PC-9 (cell line): ENCODE measurements at regions not wholly inside any gene's neighbourhood (a gene's known extent, or its start where the extent isn't known, plus 50 kb on each side); places are given as distances from the start of the nearest gene placed in this dataset.

Experiments used
- BruUV-seq: library from RNA; stranded (reverse); fragments of 400-500 nt; replicated peaks from 2 replicates; lab custom pipeline; 2021; lab: Mats Ljungman, UMichigan
- CTCF ChIA-PET: fragments of 300-600 bp; sonication (Branson Sonifier 250); formaldehyde crosslinking; loops from one replicate; lab custom pipeline; 2022; ENCODE audit warnings: antibody characterized with exemption; lab: Charles Lee
- POLR2A ChIA-PET: fragments of 300-600 bp; sonication (Branson Sonifier 250); formaldehyde crosslinking; loops from one replicate; lab custom pipeline; 2022; ENCODE audit warnings: antibody characterized with exemption; ENCODE audit not compliant: unreplicated experiment; lab: Charles Lee
- DNase-seq, 2 experiments: peaks; one replicate each; pipeline versions ENCODE4 v3.0.0 to v3.0.0-alpha.2; 2015 to 2022; ENCODE audit warnings: mixed read lengths in 1 of 2
- H2AFZ ChIP-seq: fragments of 200-600 bp; sonication (generic); 2 replicates; pipeline ENCODE4 v1.8.1; 2017; ENCODE audit warnings: antibody characterized with exemption
- H3F3A ChIP-seq: fragments of 200-600 bp; sonication (generic); 2 replicates; pipeline ENCODE4 v1.8.1; 2017; ENCODE audit warnings: antibody characterized with exemption, mild to moderate bottlenecking, low read depth; ENCODE audit not compliant: insufficient read depth
- H3K27ac ChIP-seq: fragments of 200-600 bp; sonication (generic); 2 replicates; pipeline ENCODE4 v1.6.1; 2016; ENCODE audit warnings: mixed run types
- H3K27me3 ChIP-seq: fragments of 200-600 bp; sonication (generic); 2 replicates; pipeline ENCODE4 v1.6.1; 2016; ENCODE audit warnings: low read depth, mixed run types; ENCODE audit not compliant: insufficient read depth
- H3K36me3 ChIP-seq: fragments of 200-600 bp; sonication (generic); 2 replicates; pipeline ENCODE4 v1.6.1; 2016; ENCODE audit warnings: low read depth, mixed run types
- H3K4me1 ChIP-seq: fragments of 200-600 bp; sonication (generic); replicated peaks from 2 replicates; pipeline ENCODE4 v1.6.1; 2016; ENCODE audit warnings: mixed run types; ENCODE audit not compliant: insufficient read depth
- H3K4me2 ChIP-seq: fragments of 200-600 bp; sonication (generic); 2 replicates; pipeline ENCODE4 v1.6.1; 2017; ENCODE audit warnings: mixed run types
- H3K4me3 ChIP-seq: fragments of 200-600 bp; sonication (generic); 2 replicates; pipeline ENCODE4 v1.6.1; 2016; ENCODE audit warnings: mixed run types
- H3K79me2 ChIP-seq: fragments of 200-600 bp; sonication (generic); 2 replicates; pipeline ENCODE4 v1.6.1; 2017; ENCODE audit warnings: low read depth, mixed run types
- H3K9me2 ChIP-seq: fragments of 200-600 bp; sonication (generic); 2 replicates; pipeline ENCODE4 v1.8.1; 2017; ENCODE audit warnings: mild to moderate bottlenecking; ENCODE audit not compliant: insufficient read depth
- H3K9me3 ChIP-seq: fragments of 200-600 bp; sonication (generic); 2 replicates; pipeline ENCODE4 v1.8.1; 2016; ENCODE audit warnings: low read depth; ENCODE audit not compliant: insufficient read depth
- H4K20me1 ChIP-seq: fragments of 200-600 bp; sonication (generic); 2 replicates; pipeline ENCODE4 v1.8.1; 2017; ENCODE audit not compliant: insufficient read depth
- CTCF ChIP-seq: fragments of 200-600 bp; sonication (generic); conservative IDR thresholded peaks from 2 replicates; pipeline ENCODE4 v1.6.1; 2017; ENCODE audit warnings: mixed run types, antibody characterized with exemption, mild to moderate bottlenecking, moderate library complexity
- EZH2 ChIP-seq: fragments of 200-600 bp; sonication (generic); IDR thresholded peaks from 2 replicates; pipeline ENCODE4 v1.8.0; 2017; ENCODE audit warnings: antibody characterized with exemption, low read depth
- intact Hi-C: fragments of 100-400 bp; cut with micrococcal nuclease; formaldehyde crosslinking; loops from one replicate; pipeline ENCODE4 v1.10.0; 2022; ENCODE audit not compliant: unreplicated experiment

GRCh38 chr15:46080016-46080415 lies 445.2 kb downstream of the SQOR start:
- no peaks in the 10 kb centered on the region for H3K36me3 ChIP-seq
- intact Hi-C loops = no loop called here
- ChIA-PET CTCF (no interaction called here), POLR2A (no interaction called here)
- H2AFZ ChIP-seq = no peak overlapping the region
- no peak for TF ChIP-seq EZH2
- no peak for TF ChIP-seq CTCF
- no peak overlapping the region for H3K4me2 ChIP-seq
- no peaks in the 10 kb centered on the region for H3K9me2 ChIP-seq
- no peaks in the 10 kb centered on the region for H3K79me2 ChIP-seq
- H3K4me3 ChIP-seq = no peak overlapping the region
- H3K27ac ChIP-seq = no peak overlapping the region
- no peaks in the 10 kb centered on the region for H3K9me3 ChIP-seq
- no peaks in the 10 kb centered on the region; the same call in 1 of the 2 replicates for H4K20me1 ChIP-seq
- no peaks in the 10 kb centered on the region for H3F3A ChIP-seq
- H3K27me3 ChIP-seq = no peaks in the 10 kb centered on the region
- no peaks in the 10 kb centered on the region for H3K4me1 ChIP-seq
- DNase-seq = no peak
- no TSS peak for BruUV-seq

- H3K27me3 ChIP-seq = no peaks in the 10 kb centered on the region
- no peaks in the 10 kb centered on the region for H3K9me2 ChIP-seq
- H4K20me1 ChIP-seq = no peaks in the 10 kb centered on the region
- H3K9me3 ChIP-seq = no peaks in the 10 kb centered on the region
- TF ChIP-seq CTCF (no peak), EZH2 (no peak)
- POLR2A ChIA-PET = interaction anchor here (0.5 kb wide), 1 partner anchor 1514 kb away, joined by 3 read pairs; no protein-coding TSS in a partner anchor
- H3K27ac ChIP-seq = no peak overlapping the region
- H2AFZ ChIP-seq = no peak overlapping the region
- H3K4me1 ChIP-seq = no peaks in the 10 kb centered on the region
- intact Hi-C loops = no loop called here
- no peaks in the 10 kb centered on the region for H3F3A ChIP-seq
- no peak overlapping the region for H3K4me3 ChIP-seq
- H3K4me2 ChIP-seq = no peak overlapping the region
- no peak for DNase-seq
- no peaks in the 10 kb centered on the region for H3K79me2 ChIP-seq
- BruUV-seq = no TSS peak
- CTCF ChIA-PET = no interaction called here
- H3K36me3 ChIP-seq = no peaks in the 10 kb centered on the region
Observed at GRCh38 chr15:46088486-46089445, 453.9 kb downstream of the SQOR start.

GRCh38 chr15:46089467-46089935 lies 454.7 kb downstream of the SQOR start:
- ChIA-PET POLR2A (no interaction called here), CTCF (no interaction called here)
- no TSS peak for BruUV-seq
- H2AFZ ChIP-seq = no peak overlapping the region
- no peaks in the 10 kb centered on the region for H3F3A ChIP-seq
- H3K9me2 ChIP-seq = no peaks in the 10 kb centered on the region
- no peak overlapping the region for H3K4me3 ChIP-seq
- H3K4me1 ChIP-seq = no peaks in the 10 kb centered on the region
- no peaks in the 10 kb centered on the region for H3K79me2 ChIP-seq
- no peaks in the 10 kb centered on the region for H3K9me3 ChIP-seq
- DNase-seq = no peak
- TF ChIP-seq EZH2 = no peak
- TF ChIP-seq CTCF = no peak
- no peaks in the 10 kb centered on the region for H3K36me3 ChIP-seq
- H4K20me1 ChIP-seq = no peaks in the 10 kb centered on the region
- no peak overlapping the region for H3K27ac ChIP-seq
- intact Hi-C loops = no loop called here
- H3K4me2 ChIP-seq = no peak overlapping the region
- H3K27me3 ChIP-seq = no peaks in the 10 kb centered on the region
